ENCODE measurements at regions not wholly inside any gene's neighbourhood (a gene's known extent, or its start where the extent isn't known, plus 50 kb on each side); places are given as distances from the start of the nearest gene placed in this dataset.

- TF ChIP-seq, protein P1, sequence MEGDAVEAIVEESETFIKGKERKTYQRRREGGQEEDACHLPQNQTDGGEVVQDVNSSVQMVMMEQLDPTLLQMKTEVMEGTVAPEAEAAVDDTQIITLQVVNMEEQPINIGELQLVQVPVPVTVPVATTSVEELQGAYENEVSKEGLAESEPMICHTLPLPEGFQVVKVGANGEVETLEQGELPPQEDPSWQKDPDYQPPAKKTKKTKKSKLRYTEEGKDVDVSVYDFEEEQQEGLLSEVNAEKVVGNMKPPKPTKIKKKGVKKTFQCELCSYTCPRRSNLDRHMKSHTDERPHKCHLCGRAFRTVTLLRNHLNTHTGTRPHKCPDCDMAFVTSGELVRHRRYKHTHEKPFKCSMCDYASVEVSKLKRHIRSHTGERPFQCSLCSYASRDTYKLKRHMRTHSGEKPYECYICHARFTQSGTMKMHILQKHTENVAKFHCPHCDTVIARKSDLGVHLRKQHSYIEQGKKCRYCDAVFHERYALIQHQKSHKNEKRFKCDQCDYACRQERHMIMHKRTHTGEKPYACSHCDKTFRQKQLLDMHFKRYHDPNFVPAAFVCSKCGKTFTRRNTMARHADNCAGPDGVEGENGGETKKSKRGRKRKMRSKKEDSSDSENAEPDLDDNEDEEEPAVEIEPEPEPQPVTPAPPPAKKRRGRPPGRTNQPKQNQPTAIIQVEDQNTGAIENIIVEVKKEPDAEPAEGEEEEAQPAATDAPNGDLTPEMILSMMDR (IDR thresholded peaks at IDR 0.05), result no peak
- TF ChIP-seq POLR2A (IDR thresholded peaks at IDR 0.05), result no peak
Measured at GRCh38 chr2:164220265-164220664, 401.0 kb downstream of the GRB14 start.

Measured in vagina (tissue), 2 donors.